ENCODE measurements at regions not wholly inside any gene's neighbourhood (a gene's known extent, or its start where the extent isn't known, plus 50 kb on each side); places are given as distances from the start of the nearest gene placed in this dataset.

DNA sequence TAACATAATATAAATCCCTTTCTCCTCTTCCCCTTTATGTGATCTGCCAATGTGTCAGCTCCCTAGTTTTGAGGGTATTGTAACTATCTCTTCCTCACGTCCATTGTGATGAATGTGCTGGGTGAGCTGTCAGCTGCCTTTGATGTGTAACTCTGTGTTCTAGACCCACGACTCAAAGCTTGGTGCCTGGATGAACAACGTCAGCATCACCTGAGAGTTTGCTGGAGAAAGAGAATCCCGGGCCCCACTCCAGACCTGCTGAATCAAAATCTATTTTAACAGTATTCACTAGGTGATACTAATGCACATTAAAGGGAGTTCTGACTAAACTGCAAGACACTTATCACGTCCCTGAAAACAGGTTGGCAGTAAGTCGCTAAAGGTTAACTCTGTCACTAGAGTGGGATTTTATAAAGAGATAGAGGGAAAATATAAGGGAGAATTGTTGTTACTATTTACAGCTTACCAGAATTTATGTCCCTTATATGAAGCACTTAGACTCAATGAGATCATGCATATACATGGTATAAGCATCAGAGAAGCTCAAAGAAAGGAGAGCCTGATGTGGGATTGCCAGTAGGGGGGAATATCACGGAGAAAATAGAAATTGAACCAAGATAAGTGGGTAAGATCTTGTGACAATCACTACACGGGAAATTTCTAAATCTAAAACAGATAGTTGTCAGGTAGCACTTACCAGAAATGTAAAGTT lies 423.8 kb upstream of the SLC30A5 start:
- TF ChIP-seq, protein P1, sequence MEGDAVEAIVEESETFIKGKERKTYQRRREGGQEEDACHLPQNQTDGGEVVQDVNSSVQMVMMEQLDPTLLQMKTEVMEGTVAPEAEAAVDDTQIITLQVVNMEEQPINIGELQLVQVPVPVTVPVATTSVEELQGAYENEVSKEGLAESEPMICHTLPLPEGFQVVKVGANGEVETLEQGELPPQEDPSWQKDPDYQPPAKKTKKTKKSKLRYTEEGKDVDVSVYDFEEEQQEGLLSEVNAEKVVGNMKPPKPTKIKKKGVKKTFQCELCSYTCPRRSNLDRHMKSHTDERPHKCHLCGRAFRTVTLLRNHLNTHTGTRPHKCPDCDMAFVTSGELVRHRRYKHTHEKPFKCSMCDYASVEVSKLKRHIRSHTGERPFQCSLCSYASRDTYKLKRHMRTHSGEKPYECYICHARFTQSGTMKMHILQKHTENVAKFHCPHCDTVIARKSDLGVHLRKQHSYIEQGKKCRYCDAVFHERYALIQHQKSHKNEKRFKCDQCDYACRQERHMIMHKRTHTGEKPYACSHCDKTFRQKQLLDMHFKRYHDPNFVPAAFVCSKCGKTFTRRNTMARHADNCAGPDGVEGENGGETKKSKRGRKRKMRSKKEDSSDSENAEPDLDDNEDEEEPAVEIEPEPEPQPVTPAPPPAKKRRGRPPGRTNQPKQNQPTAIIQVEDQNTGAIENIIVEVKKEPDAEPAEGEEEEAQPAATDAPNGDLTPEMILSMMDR (conservative IDR thresholded peaks at IDR 0.05; ENCODE audit: low read depth, low read length): no peak
- no peak for TF ChIP-seq EZH2 (IDR thresholded peaks at IDR 0.05; ENCODE audit: borderline replicate concordance, low read depth, low read length, poor library complexity, severe bottlenecking)

All from A673 (cell line).